NCI-H2171 (cell line): ENCODE measurements at regions not wholly inside any gene's neighbourhood (a gene's known extent, or its start where the extent isn't known, plus 50 kb on each side); places are given as distances from the start of the nearest gene placed in this dataset.
"Not testable (repeated sequence)": the region's sequence is repeated elsewhere in the genome, so short reads cannot be mapped to it uniquely, and the experiment has no call there.

Experiments used
- DNase-seq: peaks from one replicate; lab custom pipeline; 2025; lab: John Stamatoyannopoulos, UW

DNA sequence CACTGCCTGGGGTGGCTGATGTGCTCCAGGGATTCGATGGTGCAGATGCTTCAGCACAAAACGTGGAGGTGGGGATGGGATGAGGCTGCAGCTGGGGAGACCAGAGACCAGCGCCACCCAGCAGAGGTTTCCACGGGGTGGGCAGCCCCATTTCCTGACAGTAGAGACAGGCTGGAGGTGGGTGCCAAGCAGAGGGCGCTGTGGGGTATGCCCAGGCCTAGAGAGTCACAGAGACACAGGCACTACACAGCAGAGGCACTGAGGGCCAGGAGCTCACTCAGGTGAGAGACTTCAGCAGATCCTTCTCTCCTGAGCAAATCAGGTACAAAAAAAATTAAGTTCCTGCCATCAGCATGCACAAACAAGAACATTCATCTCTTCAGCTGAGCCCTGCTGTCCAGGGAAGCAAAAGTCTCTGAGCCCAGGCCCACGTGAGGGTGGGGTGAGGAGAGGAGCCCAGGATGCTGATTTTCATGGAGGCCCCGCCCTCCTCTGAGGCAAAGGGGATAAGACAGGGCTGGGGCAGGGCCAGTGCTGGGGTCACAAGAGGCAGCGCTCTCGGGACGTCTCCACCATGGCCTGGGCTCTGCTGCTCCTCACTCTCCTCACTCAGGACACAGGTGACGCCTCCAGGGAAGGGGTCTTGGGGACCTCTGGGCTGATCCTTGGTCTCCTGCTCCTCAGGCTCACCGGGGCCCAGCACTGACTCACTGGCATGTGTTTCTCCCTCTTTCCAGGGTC is 53.1 kb downstream of the GGTLC2 start:
- DNase-seq, result no peak

DNA sequence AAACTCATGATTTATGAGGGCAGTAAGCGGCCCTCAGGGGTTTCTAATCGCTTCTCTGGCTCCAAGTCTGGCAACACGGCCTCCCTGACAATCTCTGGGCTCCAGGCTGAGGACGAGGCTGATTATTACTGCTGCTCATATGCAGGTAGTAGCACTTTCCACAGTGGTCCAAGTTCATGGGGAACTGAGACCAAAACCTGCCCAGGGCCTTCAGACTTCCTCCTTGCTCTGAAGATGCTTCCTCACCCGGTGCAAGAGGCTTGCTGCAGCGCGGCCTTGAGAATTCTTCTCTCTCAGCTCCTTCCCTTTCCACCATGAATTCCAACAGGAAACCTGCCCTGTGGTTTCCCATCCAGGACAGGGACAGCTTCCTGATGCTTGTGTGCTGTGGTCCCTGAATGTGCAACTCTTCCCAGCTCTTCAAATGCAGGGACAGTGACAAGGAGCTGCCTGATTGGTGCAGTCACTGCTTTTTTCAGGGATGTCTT is 53.9 kb downstream of the GGTLC2 start:
- no peak for DNase-seq

DNA sequence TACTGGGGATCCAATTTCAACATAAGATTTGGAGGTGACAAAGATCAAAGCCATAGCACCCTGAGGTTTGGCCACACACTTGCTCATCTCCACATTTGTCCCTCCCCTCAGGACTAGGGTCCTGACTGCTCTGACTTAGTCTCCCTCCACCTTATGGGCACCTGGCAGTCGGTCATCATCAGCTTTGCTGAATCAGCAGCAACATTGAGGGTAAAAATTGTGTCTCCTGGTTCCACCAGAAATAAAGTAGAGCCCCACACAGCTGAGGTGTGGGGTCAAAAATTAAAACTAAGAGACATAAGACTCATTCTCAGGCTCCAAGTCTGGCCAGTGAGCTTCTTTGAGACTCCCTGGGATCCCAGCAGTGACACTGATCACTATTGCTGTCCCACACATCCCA is 56.2 kb downstream of the GGTLC2 start:
- DNase-seq, result no peak

DNA sequence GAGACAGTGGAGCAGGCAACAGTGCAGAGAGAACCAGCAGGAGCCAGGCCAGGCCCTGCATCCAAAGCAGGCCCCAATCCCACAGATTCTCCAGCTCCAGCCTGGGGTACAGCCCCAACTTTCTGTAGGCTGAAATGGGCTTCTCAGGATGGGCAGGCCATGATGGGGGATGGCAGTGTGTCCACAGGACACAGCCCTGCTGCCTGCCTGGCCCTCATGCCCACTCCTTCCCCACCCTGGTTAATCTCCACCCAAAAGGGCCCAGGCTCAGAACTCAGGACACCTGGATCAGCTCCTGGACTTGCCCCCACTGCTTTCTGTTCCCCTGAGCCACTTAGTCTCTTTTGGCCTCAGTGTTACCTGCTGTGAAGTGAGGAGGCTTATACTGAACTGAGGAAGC is 57.1 kb downstream of the GGTLC2 start:
- not testable (repeated sequence) for DNase-seq

GRCh38 chr22:22702237-22703202 is 58.1 kb downstream of the GGTLC2 start:
- no peak for DNase-seq

DNA sequence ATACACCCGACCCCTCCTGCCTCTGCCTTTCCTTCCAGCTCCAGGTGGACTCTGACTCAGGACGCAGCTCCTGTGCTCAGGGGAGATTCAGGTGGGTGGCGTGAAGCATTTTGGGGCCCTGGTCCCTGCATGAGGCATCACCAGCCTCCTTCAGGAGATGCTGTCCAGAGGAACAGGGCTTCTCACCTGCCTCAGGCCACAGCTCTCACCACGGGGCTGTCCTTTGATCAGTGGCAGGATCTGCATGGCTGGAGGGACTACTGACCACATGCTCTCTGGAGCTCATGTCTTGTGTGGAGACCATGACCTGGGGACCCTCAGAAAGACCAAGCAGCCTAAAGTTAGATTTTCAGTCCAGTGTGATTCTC is 58.8 kb downstream of the GGTLC2 start:
- no peak for DNase-seq

DNA sequence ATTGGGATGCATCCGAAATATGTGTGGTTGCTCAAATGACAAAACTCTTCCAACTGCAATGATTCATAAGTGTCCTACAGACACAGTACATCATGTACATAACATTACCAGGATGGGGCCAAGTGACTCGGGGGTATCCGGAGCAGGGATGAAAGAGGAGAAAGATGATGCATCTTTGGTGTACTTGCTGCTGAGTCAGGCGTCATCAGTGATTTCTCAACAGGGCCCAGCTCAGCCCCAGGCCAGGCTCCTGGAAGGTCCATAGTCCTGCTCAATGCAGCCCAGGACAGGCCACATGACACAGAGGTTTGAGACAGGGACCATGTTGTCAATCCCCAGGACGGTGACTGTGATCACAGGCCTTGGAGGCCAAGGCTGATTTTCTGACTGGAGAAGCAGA is 59.3 kb downstream of the GGTLC2 start:
- DNase-seq, result no peak

DNA sequence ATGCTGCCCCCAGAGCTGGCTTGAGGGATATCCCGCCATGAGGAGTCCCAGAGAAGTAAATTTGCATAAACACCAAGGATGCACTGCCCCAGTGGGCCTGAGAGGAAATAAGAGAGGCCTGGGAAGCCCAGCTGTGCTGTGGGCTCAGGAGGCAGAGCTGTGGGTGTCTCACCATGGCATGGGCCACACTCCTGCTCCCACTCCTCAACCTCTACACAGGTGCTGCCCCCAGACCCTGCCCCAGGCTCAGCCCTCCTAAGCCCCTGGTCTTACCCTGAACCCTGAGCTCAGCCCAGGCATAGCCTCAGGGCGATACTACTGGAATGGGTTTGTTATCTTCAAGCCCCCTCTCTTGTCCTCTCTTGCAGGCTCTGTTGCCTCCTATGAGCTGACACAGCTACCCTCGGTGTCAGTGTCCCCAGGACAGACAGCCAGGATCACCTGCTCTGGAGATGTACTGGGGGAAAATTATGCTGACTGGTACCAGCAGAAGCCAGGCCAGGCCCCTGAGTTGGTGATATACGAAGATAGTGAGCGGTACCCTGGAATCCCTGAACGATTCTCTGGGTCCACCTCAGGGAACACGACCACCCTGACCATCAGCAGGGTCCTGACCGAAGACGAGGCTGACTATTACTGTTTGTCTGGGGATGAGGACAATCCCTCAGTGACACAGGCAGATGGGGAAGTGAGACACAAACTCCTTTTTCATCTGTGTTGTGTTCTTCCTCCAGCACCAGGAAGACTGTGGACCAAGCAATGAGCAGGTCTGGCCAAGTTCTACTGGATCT is 59.9 kb downstream of the GGTLC2 start:
- DNase-seq, result no peak

DNA sequence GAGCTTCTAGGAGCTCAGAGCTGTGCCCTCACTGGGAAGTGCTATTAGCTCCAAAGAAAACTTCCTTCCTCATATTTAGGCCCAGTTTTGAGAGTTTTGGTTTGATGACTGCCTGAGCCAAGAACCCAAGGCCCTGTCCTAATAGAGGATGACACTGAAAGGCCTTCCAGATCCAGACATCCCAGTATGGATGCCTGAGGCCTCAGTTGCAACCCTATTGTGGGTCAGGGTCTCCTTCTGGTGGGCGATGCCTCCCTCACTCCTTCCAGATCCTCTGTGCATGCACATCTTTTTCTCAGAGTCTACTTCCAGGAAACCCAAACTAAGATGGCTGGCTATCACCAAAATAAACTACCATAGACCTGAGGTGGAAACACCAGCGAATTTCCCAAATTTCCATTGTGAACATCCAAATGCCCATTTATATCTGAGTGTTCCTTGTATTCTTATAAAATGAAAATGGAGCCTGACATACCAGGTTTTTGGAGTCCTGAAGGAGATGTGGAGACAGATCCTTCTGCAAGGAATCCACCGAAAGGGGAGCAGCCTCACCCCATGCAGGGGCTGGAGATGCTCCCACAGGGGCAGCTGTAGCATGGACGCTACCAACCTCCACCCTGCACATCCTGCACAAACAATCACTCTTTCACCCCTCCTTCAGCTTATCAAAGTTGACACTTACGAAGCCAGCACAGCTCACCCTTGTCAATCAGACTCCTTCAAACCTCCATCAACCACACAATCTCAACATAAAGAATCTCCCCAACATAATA is 61.1 kb downstream of the GGTLC2 start:
- no peak for DNase-seq

- no peak for DNase-seq
Observed at GRCh38 chr22:22706253-22706915, 62.0 kb downstream of the GGTLC2 start.

DNA sequence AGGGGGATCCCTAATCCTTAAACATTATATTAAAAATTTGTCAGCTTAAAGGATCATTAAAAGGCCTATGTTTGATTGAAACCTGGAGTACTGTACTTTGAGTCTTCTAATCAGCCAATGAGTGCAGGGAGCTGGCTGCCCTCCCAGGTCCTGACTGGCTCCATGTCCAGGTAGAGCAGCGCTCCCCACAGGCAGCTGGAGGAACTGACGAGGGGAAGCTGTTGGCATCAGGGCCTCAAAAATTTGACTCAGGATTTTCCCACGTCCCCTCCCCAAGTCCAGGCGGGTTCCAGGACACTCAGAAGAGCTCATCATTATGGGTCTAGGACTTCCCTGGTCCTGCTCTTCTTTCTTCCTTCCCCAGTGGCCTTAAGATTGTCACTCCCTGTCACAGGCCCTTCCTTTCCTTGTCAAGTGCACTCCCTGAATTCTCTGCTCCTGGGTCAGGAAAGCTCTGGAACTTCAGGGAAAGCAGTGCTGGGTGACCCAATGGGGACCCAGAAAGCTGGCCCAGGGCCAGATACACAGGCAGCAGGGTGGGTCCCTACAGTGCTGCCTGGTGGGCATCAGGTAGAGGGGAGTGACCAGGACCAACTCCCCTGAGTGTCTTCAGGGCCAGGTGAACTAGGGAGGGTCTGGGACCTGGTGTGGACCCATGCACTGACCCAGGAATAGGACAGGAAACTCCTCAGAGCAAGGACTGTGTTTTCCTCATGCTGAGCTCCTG is 65.5 kb downstream of the GGTLC2 start:
- no peak for DNase-seq

- no peak for DNase-seq
Observed at GRCh38 chr22:22710719-22711531, 66.5 kb downstream of the GGTLC2 start.

DNA sequence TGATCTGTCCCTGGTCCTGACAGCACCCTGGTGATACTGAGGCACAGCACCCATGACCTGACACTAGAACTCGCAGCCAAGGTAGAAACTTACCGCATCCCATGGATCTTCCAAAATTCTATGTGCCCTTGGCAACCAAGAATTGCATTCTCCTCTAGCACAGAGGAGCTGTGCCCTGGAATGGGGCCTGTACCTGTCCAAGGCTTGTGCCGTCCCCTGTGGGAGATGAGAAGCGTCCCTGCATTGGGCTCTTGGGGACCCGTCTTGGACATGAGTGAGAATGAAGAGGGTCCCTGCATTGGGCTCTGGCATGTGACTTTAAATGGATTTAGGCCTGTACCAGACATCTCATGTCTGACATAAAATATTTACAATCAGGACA is 67.1 kb downstream of the GGTLC2 start:
- DNase-seq, result no peak

DNA sequence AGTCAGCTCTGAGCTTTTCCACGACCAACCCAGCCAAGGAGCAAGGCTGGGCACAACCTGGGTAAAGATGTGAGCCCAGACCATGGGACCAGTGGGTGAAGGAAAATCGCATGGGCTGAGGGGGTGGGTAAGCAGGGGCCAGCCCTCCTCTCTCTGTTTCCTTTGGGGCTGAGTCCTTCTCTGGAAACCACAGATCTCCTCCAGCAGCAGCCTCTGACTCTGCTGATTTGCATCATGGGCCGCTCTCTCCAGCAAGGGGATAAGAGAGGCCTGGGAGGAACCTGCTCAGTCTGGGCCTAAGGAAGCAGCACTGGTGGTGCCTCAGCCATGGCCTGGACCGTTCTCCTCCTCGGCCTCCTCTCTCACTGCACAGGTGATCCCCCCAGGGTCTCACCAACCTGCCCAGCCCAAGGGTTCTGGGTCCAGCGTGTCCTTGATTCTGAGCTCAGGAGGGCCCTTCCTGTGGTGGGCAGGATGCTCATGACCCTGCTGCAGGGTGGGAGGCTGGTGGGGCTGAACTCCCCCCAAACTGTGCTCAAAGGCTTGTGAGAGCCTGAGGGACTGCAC is 67.8 kb downstream of the GGTLC2 start:
- DNase-seq, result no peak

DNA sequence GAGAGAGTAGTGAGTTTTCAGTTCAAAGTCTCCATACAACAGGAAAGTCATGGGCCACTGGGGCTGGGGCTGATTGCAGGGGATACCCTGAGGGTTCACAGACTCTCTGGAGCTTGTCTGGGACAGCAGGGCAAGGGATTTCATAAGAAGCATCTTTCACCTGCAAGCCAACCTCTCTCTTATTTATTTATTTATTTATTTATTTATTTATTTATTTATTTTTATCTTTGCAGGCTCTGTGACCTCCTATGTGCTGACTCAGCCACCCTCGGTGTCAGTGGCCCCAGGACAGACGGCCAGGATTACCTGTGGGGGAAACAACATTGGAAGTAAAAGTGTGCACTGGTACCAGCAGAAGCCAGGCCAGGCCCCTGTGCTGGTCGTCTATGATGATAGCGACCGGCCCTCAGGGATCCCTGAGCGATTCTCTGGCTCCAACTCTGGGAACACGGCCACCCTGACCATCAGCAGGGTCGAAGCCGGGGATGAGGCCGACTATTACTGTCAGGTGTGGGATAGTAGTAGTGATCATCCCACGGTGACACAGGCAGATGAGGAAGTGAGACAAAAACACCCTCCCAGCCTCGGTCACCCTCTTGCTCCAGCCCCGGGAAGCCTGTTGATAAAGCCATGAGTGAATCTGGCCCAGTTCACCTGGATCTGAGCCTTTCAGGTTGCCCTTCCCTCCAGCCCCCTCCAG is 68.4 kb downstream of the GGTLC2 start:
- no peak for DNase-seq

GRCh38 chr22:22713416-22713815 is 69.0 kb downstream of the GGTLC2 start:
- DNase-seq, result no peak

GRCh38 chr22:22714600-22715335 is 70.4 kb downstream of the GGTLC2 start:
- no peak for DNase-seq
